ENCODE measurements at regions not wholly inside any gene's neighbourhood (a gene's known extent, or its start where the extent isn't known, plus 50 kb on each side); places are given as distances from the start of the nearest gene placed in this dataset.

- no peak overlapping the region for H3K27ac ChIP-seq (ENCODE audit: control insufficient read depth, insufficient read depth, low read length)
- FAIRE-seq (no peak), DNase-seq (ENCODE audit: low read depth, low spot score) (no peak)
- no peaks in the 10 kb centered on the region for H3K9me1 ChIP-seq (ENCODE audit: control insufficient read depth, extremely low read depth, insufficient read depth, low read length)
- H3K79me2 ChIP-seq (ENCODE audit: control insufficient read depth, insufficient read depth, low read length): no peaks in the 10 kb centered on the region
- no peaks in the 10 kb centered on the region for H4K20me1 ChIP-seq (ENCODE audit: control insufficient read depth, extremely low read depth, insufficient read depth, low read length)
- H3K27me3 ChIP-seq (ENCODE audit: control insufficient read depth, extremely low read depth, insufficient read depth, low read length): no peaks in the 10 kb centered on the region
- H3K4me1 ChIP-seq (ENCODE audit: control insufficient read depth, extremely low read depth, insufficient read depth, low read length): peaks cover 3% of the 10 kb centered on the region
- H3K4me2 ChIP-seq (ENCODE audit: control insufficient read depth, extremely low read depth, insufficient read depth, low read depth, low read length): no peak overlapping the region
- no peak overlapping the region for H2AFZ ChIP-seq (ENCODE audit: control insufficient read depth, low read length)
- dilution Hi-C loops (cut with MboI; ENCODE audit: extremely low pct_ligation_motif_present, low sequenced_read_pairs): no loop called here
- H3K36me3 ChIP-seq (ENCODE audit: control insufficient read depth in 2 of 2, extremely low read depth in 1 of 2, insufficient read depth in 2 of 2, low read length in 2 of 2): no peaks in the 10 kb centered on the region
- TF ChIP-seq EZH2 (IDR thresholded peaks at IDR 0.05; ENCODE audit: low read length): no peak
- TF ChIP-seq CTCF (optimal IDR thresholded peaks at IDR 0.05 in 1 of 3, IDR thresholded peaks at IDR 0.05 in 1 of 3, conservative IDR thresholded peaks at IDR 0.05 in 1 of 3; ENCODE audit: extremely low read depth in 1 of 3, insufficient read depth in 2 of 3, low read length in 3 of 3): no peak
- H3K9me3 ChIP-seq (ENCODE audit: control insufficient read depth, low read depth, low read length): no peaks in the 10 kb centered on the region
- no peak overlapping the region for H3K4me3 ChIP-seq (ENCODE audit: control insufficient read depth in 2 of 3, extremely low read depth in 1 of 3, insufficient read depth in 2 of 3, low read depth in 1 of 3, low read length in 3 of 3)
- H3K9ac ChIP-seq (ENCODE audit: control insufficient read depth, extremely low read depth, insufficient read depth, low read length): no peak overlapping the region
These were observed 228.4 kb upstream of the MMADHC start for GRCh38 chr2:149815941-149816340.

- Histone ChIP-seq H3K36me3 (ENCODE audit: control insufficient read depth in 2 of 2, extremely low read depth in 1 of 2, insufficient read depth in 2 of 2, low read length in 2 of 2) (no peaks in the 10 kb centered on the region), H2AFZ (ENCODE audit: control insufficient read depth, low read length) (no peak overlapping the region), H4K20me1 (ENCODE audit: control insufficient read depth, extremely low read depth, insufficient read depth, low read length) (no peaks in the 10 kb centered on the region), H3K4me3 (ENCODE audit: control insufficient read depth in 2 of 3, extremely low read depth in 1 of 3, insufficient read depth in 2 of 3, low read depth in 1 of 3, low read length in 3 of 3) (no peak overlapping the region), H3K9me3 (ENCODE audit: control insufficient read depth, low read depth, low read length) (no peaks in the 10 kb centered on the region), H3K27ac (ENCODE audit: control insufficient read depth, insufficient read depth, low read length) (no peak overlapping the region), H3K9me1 (ENCODE audit: control insufficient read depth, extremely low read depth, insufficient read depth, low read length) (no peaks in the 10 kb centered on the region), H3K4me2 (ENCODE audit: control insufficient read depth, extremely low read depth, insufficient read depth, low read depth, low read length) (no peak overlapping the region), H3K79me2 (ENCODE audit: control insufficient read depth, insufficient read depth, low read length) (no peaks in the 10 kb centered on the region), H3K27me3 (ENCODE audit: control insufficient read depth, extremely low read depth, insufficient read depth, low read length) (no peaks in the 10 kb centered on the region), H3K9ac (ENCODE audit: control insufficient read depth, extremely low read depth, insufficient read depth, low read length) (no peak overlapping the region), H3K4me1 (ENCODE audit: control insufficient read depth, extremely low read depth, insufficient read depth, low read length) (peaks cover 3% of the 10 kb centered on the region)
- dilution Hi-C loops (cut with MboI; ENCODE audit: extremely low pct_ligation_motif_present, low sequenced_read_pairs): no loop called here
- no peak for FAIRE-seq
- DNase-seq (ENCODE audit: low read depth, low spot score): no peak
- no peak for TF ChIP-seq CTCF (optimal IDR thresholded peaks at IDR 0.05 in 1 of 3, IDR thresholded peaks at IDR 0.05 in 1 of 3, conservative IDR thresholded peaks at IDR 0.05 in 1 of 3; ENCODE audit: extremely low read depth in 1 of 3, insufficient read depth in 2 of 3, low read length in 3 of 3)
- TF ChIP-seq EZH2 (IDR thresholded peaks at IDR 0.05; ENCODE audit: low read length): no peak
These were observed 227.3 kb upstream of the MMADHC start for GRCh38 chr2:149814901-149815300.

Data from keratinocyte (primary cell).